ENCODE measurements at regions not wholly inside any gene's neighbourhood (a gene's known extent, or its start where the extent isn't known, plus 50 kb on each side); places are given as distances from the start of the nearest gene placed in this dataset.
"Not testable (repeated sequence)": the region's sequence is repeated elsewhere in the genome, so short reads cannot be mapped to it uniquely, and the experiment has no call there.

DNA sequence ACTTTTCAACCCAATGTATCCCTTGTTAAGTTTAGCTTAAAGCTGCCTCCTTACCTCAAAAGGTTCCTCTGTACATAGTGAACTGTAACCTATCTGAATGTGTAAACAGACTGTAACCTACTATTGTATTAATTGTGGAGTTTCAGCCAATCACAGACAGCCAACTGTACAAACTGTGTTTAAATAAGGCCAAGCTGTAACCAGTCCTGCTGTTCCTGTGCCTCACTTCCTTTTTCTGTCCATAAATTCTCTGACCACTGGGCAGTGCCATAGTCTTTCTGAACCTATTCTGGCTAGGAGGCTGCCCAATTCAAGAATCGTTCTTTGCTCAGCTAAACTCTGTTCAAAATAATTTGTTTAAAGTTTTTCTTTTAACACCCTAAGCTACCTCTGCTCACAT lies 74.7 kb upstream of the DAPK1 start:
- Histone ChIP-seq H3K9ac (replicated peaks; ENCODE audit: extremely low read depth, insufficient read depth, low read length) (no peak overlapping the region), H3K79me2 (ENCODE audit: control insufficient read depth, insufficient read depth, low read length) (no peaks in the 10 kb centered on the region), H3K27ac (ENCODE audit: insufficient read depth, low read depth, low read length) (no peak overlapping the region), H2AFZ (ENCODE audit: low read depth, low read length) (peak overlapping the region; percentile 36), H3K36me3 (ENCODE audit: control insufficient read depth in 2 of 2, extremely low read depth in 1 of 2, insufficient read depth in 2 of 2, low read length in 2 of 2) (no peaks in the 10 kb centered on the region), H4K20me1 (replicated peaks; ENCODE audit: control insufficient read depth, extremely low read depth, insufficient read depth, low read length) (no peaks in the 10 kb centered on the region), H3K4me2 (ENCODE audit: insufficient read depth, low read length) (no peak overlapping the region), H3K4me1 (ENCODE audit: control insufficient read depth, extremely low read depth, insufficient read depth, low read length) (no peaks in the 10 kb centered on the region), H3K9me3 (replicated peaks; ENCODE audit: control insufficient read depth, insufficient read depth, low read length) (no peaks in the 10 kb centered on the region), H3K27me3 (ENCODE audit: control insufficient read depth in 2 of 2, insufficient read depth in 2 of 2, low read length in 2 of 2) (no peaks in the 10 kb centered on the region), H3K4me3 (replicated peaks in 1 of 3; ENCODE audit: insufficient read depth in 1 of 3, low read depth in 1 of 3, low read length in 3 of 3) (no peak overlapping the region), H3K9me1 (replicated peaks; ENCODE audit: control insufficient read depth, extremely low read depth, insufficient read depth, low read length) (no peaks in the 10 kb centered on the region)
- peak; percentile 34 for DNase-seq (ENCODE audit: low read depth, low spot score)
- FAIRE-seq: no peak
- dilution Hi-C loops (cut with MboI; ENCODE audit: extremely low pct_ligation_motif_present, low sequenced_read_pairs): no loop called here
- ChIA-PET CTCF (interaction anchor here (0.6 to 2.1 kb wide), 4 partner anchors 67 to 241 kb away, joined by 3 to 5 read pairs (median 5); partner anchors contain the start of gene DAPK1), POLR2A (no interaction called here)
- intact Hi-C loops (cut with micrococcal nuclease): no loop called here
- no peak for TF ChIP-seq EZH2 (IDR thresholded peaks at IDR 0.05; ENCODE audit: borderline replicate concordance, low read depth, low read length, severe bottlenecking)
- TF ChIP-seq JUN (IDR thresholded peaks at IDR 0.05; ENCODE audit: borderline replicate concordance, insufficient read depth, insufficient read length, low read depth): no peak
- TF ChIP-seq GATA2 (IDR thresholded peaks at IDR 0.05; ENCODE audit: insufficient read depth, insufficient read length, low read depth, low read length): no peak
- TF ChIP-seq, protein P1, sequence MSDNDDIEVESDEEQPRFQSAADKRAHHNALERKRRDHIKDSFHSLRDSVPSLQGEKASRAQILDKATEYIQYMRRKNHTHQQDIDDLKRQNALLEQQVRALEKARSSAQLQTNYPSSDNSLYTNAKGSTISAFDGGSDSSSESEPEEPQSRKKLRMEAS (IDR thresholded peaks at IDR 0.05; ENCODE audit: insufficient read depth, insufficient read length): no peak
- no peak for TF ChIP-seq MYC (IDR thresholded peaks at IDR 0.05; ENCODE audit: low read depth, low read length)
- no peak for TF ChIP-seq POLR2A (IDR thresholded peaks at IDR 0.05; ENCODE audit: low read depth, low read length)
- TF ChIP-seq, protein P2, sequence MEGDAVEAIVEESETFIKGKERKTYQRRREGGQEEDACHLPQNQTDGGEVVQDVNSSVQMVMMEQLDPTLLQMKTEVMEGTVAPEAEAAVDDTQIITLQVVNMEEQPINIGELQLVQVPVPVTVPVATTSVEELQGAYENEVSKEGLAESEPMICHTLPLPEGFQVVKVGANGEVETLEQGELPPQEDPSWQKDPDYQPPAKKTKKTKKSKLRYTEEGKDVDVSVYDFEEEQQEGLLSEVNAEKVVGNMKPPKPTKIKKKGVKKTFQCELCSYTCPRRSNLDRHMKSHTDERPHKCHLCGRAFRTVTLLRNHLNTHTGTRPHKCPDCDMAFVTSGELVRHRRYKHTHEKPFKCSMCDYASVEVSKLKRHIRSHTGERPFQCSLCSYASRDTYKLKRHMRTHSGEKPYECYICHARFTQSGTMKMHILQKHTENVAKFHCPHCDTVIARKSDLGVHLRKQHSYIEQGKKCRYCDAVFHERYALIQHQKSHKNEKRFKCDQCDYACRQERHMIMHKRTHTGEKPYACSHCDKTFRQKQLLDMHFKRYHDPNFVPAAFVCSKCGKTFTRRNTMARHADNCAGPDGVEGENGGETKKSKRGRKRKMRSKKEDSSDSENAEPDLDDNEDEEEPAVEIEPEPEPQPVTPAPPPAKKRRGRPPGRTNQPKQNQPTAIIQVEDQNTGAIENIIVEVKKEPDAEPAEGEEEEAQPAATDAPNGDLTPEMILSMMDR (IDR thresholded peaks at IDR 0.05; ENCODE audit: extremely low read depth in 1 of 2, insufficient read depth in 1 of 2, low read depth in 1 of 2, low read length in 2 of 2): no peak
- no peak for TF ChIP-seq FOS (IDR thresholded peaks at IDR 0.05; ENCODE audit: borderline replicate concordance, insufficient read depth, low read length)
- TF ChIP-seq POLR2AphosphoS5 (IDR thresholded peaks at IDR 0.05; ENCODE audit: insufficient read depth, low read depth, low read length): no peak
- no TSS peak for BruUV-seq (replicated peaks)

DNA sequence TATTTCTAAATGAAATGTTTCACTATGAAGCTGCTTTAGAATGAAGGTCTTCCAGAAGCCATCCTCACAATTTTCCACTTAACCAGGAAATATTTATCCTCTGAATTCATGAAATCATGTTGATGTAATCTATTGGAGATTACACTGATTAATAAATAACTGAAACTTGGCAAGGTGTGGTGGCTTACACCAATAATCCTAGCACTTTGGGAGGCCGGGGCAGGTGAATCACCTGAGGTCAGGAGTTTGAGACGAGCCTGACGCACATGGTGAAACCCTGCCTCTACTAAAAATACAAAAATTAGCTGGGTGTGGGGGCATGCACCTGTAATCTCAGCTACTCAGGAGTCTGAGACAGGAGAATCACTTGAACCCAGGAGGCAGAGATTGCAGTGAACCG lies 73.8 kb upstream of the DAPK1 start:
- H3K9me1 ChIP-seq (replicated peaks; ENCODE audit: control insufficient read depth, extremely low read depth, insufficient read depth, low read length); dilution Hi-C loops (cut with MboI; ENCODE audit: extremely low pct_ligation_motif_present, low sequenced_read_pairs); H3K79me2 ChIP-seq (ENCODE audit: control insufficient read depth, insufficient read depth, low read length); H3K4me3 ChIP-seq (replicated peaks in 1 of 3; ENCODE audit: insufficient read depth in 1 of 3, low read depth in 1 of 3, low read length in 3 of 3); H3K4me1 ChIP-seq (ENCODE audit: control insufficient read depth, extremely low read depth, insufficient read depth, low read length); FAIRE-seq; DNase-seq (ENCODE audit: low read depth, low spot score); BruUV-seq (replicated peaks); H3K9ac ChIP-seq (replicated peaks; ENCODE audit: extremely low read depth, insufficient read depth, low read length); H3K27ac ChIP-seq (ENCODE audit: insufficient read depth, low read depth, low read length); H3K36me3 ChIP-seq (ENCODE audit: control insufficient read depth in 2 of 2, extremely low read depth in 1 of 2, insufficient read depth in 2 of 2, low read length in 2 of 2); H3K4me2 ChIP-seq (ENCODE audit: insufficient read depth, low read length); H3K27me3 ChIP-seq (ENCODE audit: control insufficient read depth in 2 of 2, insufficient read depth in 2 of 2, low read length in 2 of 2); POLR2A ChIA-PET; intact Hi-C loops (cut with micrococcal nuclease); H3K9me3 ChIP-seq (replicated peaks; ENCODE audit: control insufficient read depth, insufficient read depth, low read length); H2AFZ ChIP-seq (ENCODE audit: low read depth, low read length); H4K20me1 ChIP-seq (replicated peaks; ENCODE audit: control insufficient read depth, extremely low read depth, insufficient read depth, low read length): not testable (repeated sequence)
- CTCF ChIA-PET: interaction anchor here (1.5 to 2.1 kb wide), 3 partner anchors 73 to 240 kb away, joined by 5 read pairs; partner anchors contain the start of gene DAPK1

Data from endothelial cell of umbilical vein (primary cell).